Liver (tissue), 8 donors: ENCODE measurements at regions not wholly inside any gene's neighbourhood (a gene's known extent, or its start where the extent isn't known, plus 50 kb on each side); places are given as distances from the start of the nearest gene placed in this dataset.

Experiments used
- DNase-seq: peaks from one replicate; pipeline ENCODE4 v3.0.0-alpha.2; 2017; ENCODE audit warnings: low spot score
- H3K27ac ChIP-seq, 2 donors: one replicate each; pipeline ENCODE4 v1.7.0; 2013; ENCODE audit warnings: inconsistent platforms in 2 of 2, low read length in 2 of 2, control low read depth in 1 of 2, low read depth in 1 of 2, mild to moderate bottlenecking in 1 of 2
- H3K27me3 ChIP-seq, 4 donors: one replicate each; pipeline versions ENCODE4 v1.6.1 to v1.7.0; 2013; ENCODE audit warnings: low read length in 3 of 4, inconsistent platforms in 1 of 4, mild to moderate bottlenecking in 1 of 4, moderate library complexity in 1 of 4; ENCODE audit not compliant: control insufficient read depth in 4 of 4, insufficient read depth in 4 of 4
- H3K36me3 ChIP-seq, 4 donors: one replicate each; pipeline versions ENCODE4 v1.6.1 to v1.7.0; 2013; ENCODE audit warnings: low read length in 3 of 4, mild to moderate bottlenecking in 3 of 4, low read depth in 1 of 4, moderate library complexity in 1 of 4; ENCODE audit not compliant: control insufficient read depth in 4 of 4, insufficient read depth in 3 of 4
- H3K4me1 ChIP-seq, 4 donors: one replicate each; pipeline versions ENCODE4 v1.6.1 to v1.7.0; 2013; ENCODE audit warnings: low read length in 3 of 4, mild to moderate bottlenecking in 3 of 4, moderate library complexity in 1 of 4; ENCODE audit not compliant: control insufficient read depth in 4 of 4, insufficient read depth in 4 of 4
- H3K4me3 ChIP-seq, 3 donors: one replicate each; pipeline versions ENCODE4 v1.6.1 to v1.7.0; 2013; ENCODE audit warnings: low read length in 3 of 3, control low read depth in 1 of 3, low read depth in 1 of 3, mild to moderate bottlenecking in 1 of 3
- H3K9ac ChIP-seq, 2 donors: one replicate each; pipeline ENCODE4 v1.7.0; 2013; ENCODE audit warnings: low read length in 2 of 2, mild to moderate bottlenecking in 2 of 2, moderate library complexity in 2 of 2, control low read depth in 1 of 2, low read depth in 1 of 2
- H3K9me3 ChIP-seq, 4 donors: one replicate each; pipeline versions ENCODE4 v1.6.1 to v1.7.0; 2013; ENCODE audit warnings: low read length in 3 of 4; ENCODE audit not compliant: control insufficient read depth in 4 of 4
- ATF3 ChIP-seq: IDR thresholded peaks from 2 replicates; pipeline ENCODE4 v1.6.1; 2016; ENCODE audit warnings: antibody characterized with exemption
- CTCF ChIP-seq: fragments of 150-350 bp; IDR thresholded peaks from 2 replicates; pipeline ENCODE4 v1.5.1; 2017; ENCODE audit warnings: improper control_type of control experiment, low read depth, low read length; ENCODE audit not compliant: missing input control
- EGR1 ChIP-seq, 2 donors: IDR thresholded peaks; 2 replicates each; pipeline ENCODE4 v1.6.1; 2016 to 2018; ENCODE audit warnings: antibody characterized with exemption in 2 of 2, low read depth in 2 of 2
- FOXA1 ChIP-seq: IDR thresholded peaks from 2 replicates; pipeline ENCODE4 v1.6.1; 2016; ENCODE audit warnings: antibody characterized with exemption
- FOXA2 ChIP-seq: IDR thresholded peaks from 2 replicates; pipeline ENCODE4 v1.6.1; 2016; ENCODE audit warnings: antibody characterized with exemption
- GABPA ChIP-seq, 2 donors: IDR thresholded peaks in 1 of 2; conservative IDR thresholded peaks in 1 of 2; 2 replicates each; pipeline ENCODE4 v1.6.1; 2016; ENCODE audit warnings: antibody characterized with exemption in 2 of 2, mild to moderate bottlenecking in 1 of 2, moderate library complexity in 1 of 2
- HNF4A ChIP-seq, 2 donors: conservative IDR thresholded peaks; 2 replicates each; pipeline ENCODE4 v1.6.1; 2016; ENCODE audit warnings: antibody characterized with exemption in 2 of 2, mild to moderate bottlenecking in 2 of 2
- HNF4G ChIP-seq: IDR thresholded peaks from 2 replicates; pipeline ENCODE4 v1.6.1; 2016; ENCODE audit warnings: antibody characterized with exemption
- JUND ChIP-seq, 2 donors: IDR thresholded peaks; 2 replicates each; pipeline ENCODE4 v1.6.1; 2016; ENCODE audit warnings: antibody characterized with exemption in 2 of 2
- NR2F2 ChIP-seq: IDR thresholded peaks from 2 replicates; pipeline ENCODE4 v1.6.1; 2016; ENCODE audit warnings: antibody characterized with exemption
- RAD21 ChIP-seq, 2 donors: IDR thresholded peaks; 2 replicates each; pipeline ENCODE4 v1.6.1; 2016; ENCODE audit warnings: antibody characterized with exemption in 2 of 2, mild to moderate bottlenecking in 2 of 2
- RXRA ChIP-seq, 2 donors: IDR thresholded peaks; 2 replicates each; pipeline ENCODE4 v1.6.1; 2017 to 2018; ENCODE audit warnings: antibody characterized with exemption in 2 of 2, mild to moderate bottlenecking in 1 of 2
- SP1 ChIP-seq: IDR thresholded peaks from 2 replicates; pipeline ENCODE4 v1.6.1; 2018; ENCODE audit warnings: antibody characterized with exemption, mild to moderate bottlenecking
- TAF1 ChIP-seq: conservative IDR thresholded peaks from 2 replicates; pipeline ENCODE4 v1.6.1; 2016; ENCODE audit warnings: antibody characterized with exemption, mild to moderate bottlenecking
- YY1 ChIP-seq: IDR thresholded peaks from 2 replicates; pipeline ENCODE4 v1.6.1; 2016; ENCODE audit warnings: antibody characterized with exemption, mild to moderate bottlenecking
- ZBTB33 ChIP-seq: IDR thresholded peaks from 2 replicates; pipeline ENCODE4 v1.6.1; 2016; ENCODE audit warnings: antibody characterized with exemption
- WGBS: extraction: QIAGEN DNeasy Blood & Tissue Kit; methylation state at CpG from one replicate; pipeline ENCODE4 v1.1.7; 2013; 5-methylcytosine and 5-hydroxymethylcytosine counted together
- TF ChIP-seq, protein P1 (sequence below): IDR thresholded peaks from 2 replicates; pipeline ENCODE4 v1.6.1; 2016; ENCODE audit warnings: antibody characterized with exemption
- TF ChIP-seq, protein P2 (sequence below): IDR thresholded peaks from 2 replicates; pipeline ENCODE4 v1.6.1; 2016; ENCODE audit warnings: antibody characterized with exemption, mild to moderate bottlenecking
- donor health status: healthy.
- donor health status: healthy.
- donor health status: healthy.
- donor health status: healthy.
- donor health status: healthy.

DNA sequence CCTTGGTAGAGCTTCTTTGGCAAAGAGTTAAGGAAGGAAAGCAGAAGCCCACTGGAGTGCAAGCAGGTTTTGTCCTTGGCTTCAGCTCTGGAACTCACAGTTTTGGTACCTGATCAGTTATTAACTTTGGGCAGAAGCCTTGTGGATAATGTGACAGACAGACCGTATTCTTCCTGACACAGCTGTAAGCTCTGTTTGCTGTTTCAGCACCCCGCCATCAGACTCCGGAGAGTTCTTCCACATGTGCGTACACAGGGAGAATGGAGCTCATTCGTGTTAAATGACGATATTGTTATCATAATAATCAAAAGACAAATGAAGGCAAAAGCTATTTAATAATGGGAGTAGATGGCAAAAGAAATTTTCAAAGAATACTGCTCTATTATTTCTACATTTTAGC lies 155.1 kb upstream of the ARGLU1 start:
- H3K27ac ChIP-seq, result no peak overlapping the region
- no peaks in the 10 kb centered on the region for H3K36me3 ChIP-seq
- WGBS, result 54% methylated on average over 6 of the region's 6 CpGs
- TF ChIP-seq ZBTB33 (no peak), EGR1 (IDR thresholded peaks at IDR 0.05; ENCODE audit: low read depth in 2 of 2) (no peak), FOXA2 (no peak), GABPA (IDR thresholded peaks at IDR 0.05 in 1 of 2, conservative IDR thresholded peaks at IDR 0.05 in 1 of 2) (no peak)
- no peak overlapping the region for H3K4me3 ChIP-seq
- peaks cover 0 to 3% (median 0%) of the 10 kb centered on the region in 4 donors for H3K9me3 ChIP-seq
- no peak for DNase-seq
- H3K27me3 ChIP-seq, result peaks cover 0 to 3% (median 0%) of the 10 kb centered on the region in 4 donors
- no peak overlapping the region for H3K9ac ChIP-seq
- H3K4me1 ChIP-seq, result no peaks in the 10 kb centered on the region

- TF ChIP-seq FOXA1, result no peak
- TF ChIP-seq JUND (IDR thresholded peaks at IDR 0.05), result no peak
- no peak for TF ChIP-seq GABPA (IDR thresholded peaks at IDR 0.05 in 1 of 2, conservative IDR thresholded peaks at IDR 0.05 in 1 of 2)
- no peak for TF ChIP-seq EGR1 (IDR thresholded peaks at IDR 0.05; ENCODE audit: low read depth in 2 of 2)
- TF ChIP-seq, protein P1, sequence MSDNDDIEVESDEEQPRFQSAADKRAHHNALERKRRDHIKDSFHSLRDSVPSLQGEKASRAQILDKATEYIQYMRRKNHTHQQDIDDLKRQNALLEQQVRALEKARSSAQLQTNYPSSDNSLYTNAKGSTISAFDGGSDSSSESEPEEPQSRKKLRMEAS, result no peak
- TF ChIP-seq CTCF, result no peak
- TF ChIP-seq HNF4A (conservative IDR thresholded peaks at IDR 0.05), result no peak
- TF ChIP-seq NR2F2, result no peak
- TF ChIP-seq HNF4G, result no peak
- no peak for TF ChIP-seq FOXA2
- TF ChIP-seq YY1, result no peak
- TF ChIP-seq RAD21 (IDR thresholded peaks at IDR 0.05), result no peak
- TF ChIP-seq TAF1, result no peak
- TF ChIP-seq, protein P2, sequence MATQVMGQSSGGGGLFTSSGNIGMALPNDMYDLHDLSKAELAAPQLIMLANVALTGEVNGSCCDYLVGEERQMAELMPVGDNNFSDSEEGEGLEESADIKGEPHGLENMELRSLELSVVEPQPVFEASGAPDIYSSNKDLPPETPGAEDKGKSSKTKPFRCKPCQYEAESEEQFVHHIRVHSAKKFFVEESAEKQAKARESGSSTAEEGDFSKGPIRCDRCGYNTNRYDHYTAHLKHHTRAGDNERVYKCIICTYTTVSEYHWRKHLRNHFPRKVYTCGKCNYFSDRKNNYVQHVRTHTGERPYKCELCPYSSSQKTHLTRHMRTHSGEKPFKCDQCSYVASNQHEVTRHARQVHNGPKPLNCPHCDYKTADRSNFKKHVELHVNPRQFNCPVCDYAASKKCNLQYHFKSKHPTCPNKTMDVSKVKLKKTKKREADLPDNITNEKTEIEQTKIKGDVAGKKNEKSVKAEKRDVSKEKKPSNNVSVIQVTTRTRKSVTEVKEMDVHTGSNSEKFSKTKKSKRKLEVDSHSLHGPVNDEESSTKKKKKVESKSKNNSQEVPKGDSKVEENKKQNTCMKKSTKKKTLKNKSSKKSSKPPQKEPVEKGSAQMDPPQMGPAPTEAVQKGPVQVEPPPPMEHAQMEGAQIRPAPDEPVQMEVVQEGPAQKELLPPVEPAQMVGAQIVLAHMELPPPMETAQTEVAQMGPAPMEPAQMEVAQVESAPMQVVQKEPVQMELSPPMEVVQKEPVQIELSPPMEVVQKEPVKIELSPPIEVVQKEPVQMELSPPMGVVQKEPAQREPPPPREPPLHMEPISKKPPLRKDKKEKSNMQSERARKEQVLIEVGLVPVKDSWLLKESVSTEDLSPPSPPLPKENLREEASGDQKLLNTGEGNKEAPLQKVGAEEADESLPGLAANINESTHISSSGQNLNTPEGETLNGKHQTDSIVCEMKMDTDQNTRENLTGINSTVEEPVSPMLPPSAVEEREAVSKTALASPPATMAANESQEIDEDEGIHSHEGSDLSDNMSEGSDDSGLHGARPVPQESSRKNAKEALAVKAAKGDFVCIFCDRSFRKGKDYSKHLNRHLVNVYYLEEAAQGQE, result no peak
- no peak for TF ChIP-seq SP1
- no peak for TF ChIP-seq RXRA (IDR thresholded peaks at IDR 0.05)
- TF ChIP-seq ATF3, result no peak
- peaks cover 0 to 3% (median 0%) of the 10 kb centered on the region in 4 donors for H3K9me3 ChIP-seq
- H3K9ac ChIP-seq, result no peak overlapping the region
- no peaks in the 10 kb centered on the region for H3K4me1 ChIP-seq
- peaks cover 0 to 3% (median 0%) of the 10 kb centered on the region in 4 donors for H3K27me3 ChIP-seq
- no peaks in the 10 kb centered on the region for H3K36me3 ChIP-seq
- no peak overlapping the region for H3K27ac ChIP-seq
- WGBS, result 56% methylated on average over 3 of the region's 3 CpGs
- no peak overlapping the region for H3K4me3 ChIP-seq
- no peak for DNase-seq
Measured at GRCh38 chr13:106722620-106723019, 154.7 kb upstream of the ARGLU1 start.
